ENCODE measurements at regions not wholly inside any gene's neighbourhood (a gene's known extent, or its start where the extent isn't known, plus 50 kb on each side); places are given as distances from the start of the nearest gene placed in this dataset.
A peak's percentile ranks its signal among the peaks of the same experiment; 100 is the strongest.
"Not testable (repeated sequence)": the region's sequence is repeated elsewhere in the genome, so short reads cannot be mapped to it uniquely, and the experiment has no call there.

GRCh38 chr14:82636426-82636825 lies 1102.8 kb upstream of the SEL1L start:
- no peak for DNase-seq

- no peak for DNase-seq
Measured at GRCh38 chr14:82641050-82641540, 1107.4 kb upstream of the SEL1L start.

- DNase-seq: no peak
Measured at GRCh38 chr14:82642425-82642824, 1108.8 kb upstream of the SEL1L start.

GRCh38 chr14:82647088-82647810 lies 1113.6 kb upstream of the SEL1L start:
- DNase-seq: no peak

- DNase-seq: no peak
Measured at GRCh38 chr14:82655770-82656169, 1122.1 kb upstream of the SEL1L start.

GRCh38 chr14:82657186-82657675 lies 1123.6 kb upstream of the SEL1L start:
- DNase-seq: peak in 1 of 2 experiments; percentile 40

- no peak for DNase-seq
Measured at GRCh38 chr14:82661258-82661657, 1127.6 kb upstream of the SEL1L start.

- no peak for DNase-seq
Measured at GRCh38 chr14:82667006-82667405, 1133.4 kb upstream of the SEL1L start.

GRCh38 chr14:82667501-82667900 lies 1133.8 kb upstream of the SEL1L start:
- no peak for DNase-seq

GRCh38 chr14:82676403-82676802 lies 1142.8 kb upstream of the SEL1L start:
- no peak for DNase-seq

- peak in 1 of 2 experiments; percentile 24 for DNase-seq
Measured at GRCh38 chr14:82689948-82690347, 1156.3 kb upstream of the SEL1L start.

- not testable (repeated sequence) for DNase-seq
Measured at GRCh38 chr14:82691191-82691590, 1157.5 kb upstream of the SEL1L start.

GRCh38 chr14:82694820-82695219 lies 1161.2 kb upstream of the SEL1L start:
- DNase-seq: no peak

GRCh38 chr14:82704218-82704617 lies 1170.6 kb upstream of the SEL1L start:
- no peak for DNase-seq

- DNase-seq: no peak
Measured at GRCh38 chr14:82710267-82710841, 1176.7 kb upstream of the SEL1L start.

GRCh38 chr14:82719617-82720016 lies 1186.0 kb upstream of the SEL1L start:
- no peak for DNase-seq

GRCh38 chr14:82720431-82720830 lies 1186.8 kb upstream of the SEL1L start:
- DNase-seq: no peak

- DNase-seq: no peak
Measured at GRCh38 chr14:82720946-82721345, 1187.3 kb upstream of the SEL1L start.

- DNase-seq: no peak
Measured at GRCh38 chr14:82724316-82724715, 1190.7 kb upstream of the SEL1L start.

GRCh38 chr14:82725213-82725612 lies 1191.6 kb upstream of the SEL1L start:
- DNase-seq: no peak

GRCh38 chr14:82731526-82731925 lies 1197.9 kb upstream of the SEL1L start:
- no peak for DNase-seq

- no peak for DNase-seq
Measured at GRCh38 chr14:82740547-82740946, 1206.9 kb upstream of the SEL1L start.

GRCh38 chr14:82755476-82755875 lies 1221.8 kb upstream of the SEL1L start:
- no peak for DNase-seq

- no peak for DNase-seq
Measured at GRCh38 chr14:82755923-82756322, 1222.3 kb upstream of the SEL1L start.

Measured in NCI-H1930 (cell line).